VCaP (cell line): ENCODE measurements at regions not wholly inside any gene's neighbourhood (a gene's known extent, or its start where the extent isn't known, plus 50 kb on each side); places are given as distances from the start of the nearest gene placed in this dataset.

Experiments used
- H3K27ac ChIP-seq: fragments of 450-650 bp; 2 replicates; pipeline ENCODE4 v1.5.1; 2017
- TF ChIP-seq, protein P1 (sequence below): fragments of 450-650 bp; conservative IDR thresholded peaks from 2 replicates; pipeline ENCODE4 v1.5.1; 2017; ENCODE audit warnings: mild to moderate bottlenecking, moderate library complexity

DNA sequence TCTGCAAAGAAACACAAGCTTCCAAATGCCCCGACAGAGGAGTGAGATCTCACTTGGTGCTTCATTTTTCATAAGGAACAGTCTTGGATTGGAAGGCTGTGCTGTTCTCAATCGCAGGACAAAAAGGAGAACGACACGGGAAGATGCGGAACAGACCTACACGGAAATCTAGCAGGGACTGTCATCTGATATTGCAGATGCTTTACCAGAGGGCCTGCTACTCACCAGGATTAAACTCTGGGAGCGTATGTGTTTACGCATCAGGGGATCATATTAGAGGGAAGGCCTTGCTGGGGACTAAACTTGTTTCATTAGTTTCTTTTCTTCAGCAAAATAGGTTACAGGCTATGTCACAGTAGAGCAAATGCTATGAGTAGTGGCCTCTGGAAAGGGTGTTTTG is 82.8 kb upstream of the EEPD1 start:
- no peak overlapping the region for H3K27ac ChIP-seq
- TF ChIP-seq, protein P1, sequence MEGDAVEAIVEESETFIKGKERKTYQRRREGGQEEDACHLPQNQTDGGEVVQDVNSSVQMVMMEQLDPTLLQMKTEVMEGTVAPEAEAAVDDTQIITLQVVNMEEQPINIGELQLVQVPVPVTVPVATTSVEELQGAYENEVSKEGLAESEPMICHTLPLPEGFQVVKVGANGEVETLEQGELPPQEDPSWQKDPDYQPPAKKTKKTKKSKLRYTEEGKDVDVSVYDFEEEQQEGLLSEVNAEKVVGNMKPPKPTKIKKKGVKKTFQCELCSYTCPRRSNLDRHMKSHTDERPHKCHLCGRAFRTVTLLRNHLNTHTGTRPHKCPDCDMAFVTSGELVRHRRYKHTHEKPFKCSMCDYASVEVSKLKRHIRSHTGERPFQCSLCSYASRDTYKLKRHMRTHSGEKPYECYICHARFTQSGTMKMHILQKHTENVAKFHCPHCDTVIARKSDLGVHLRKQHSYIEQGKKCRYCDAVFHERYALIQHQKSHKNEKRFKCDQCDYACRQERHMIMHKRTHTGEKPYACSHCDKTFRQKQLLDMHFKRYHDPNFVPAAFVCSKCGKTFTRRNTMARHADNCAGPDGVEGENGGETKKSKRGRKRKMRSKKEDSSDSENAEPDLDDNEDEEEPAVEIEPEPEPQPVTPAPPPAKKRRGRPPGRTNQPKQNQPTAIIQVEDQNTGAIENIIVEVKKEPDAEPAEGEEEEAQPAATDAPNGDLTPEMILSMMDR, result no peak

GRCh38 chr7:36071605-36072004 is 81.4 kb upstream of the EEPD1 start:
- no peak overlapping the region for H3K27ac ChIP-seq
- TF ChIP-seq, protein P1, result no peak

DNA sequence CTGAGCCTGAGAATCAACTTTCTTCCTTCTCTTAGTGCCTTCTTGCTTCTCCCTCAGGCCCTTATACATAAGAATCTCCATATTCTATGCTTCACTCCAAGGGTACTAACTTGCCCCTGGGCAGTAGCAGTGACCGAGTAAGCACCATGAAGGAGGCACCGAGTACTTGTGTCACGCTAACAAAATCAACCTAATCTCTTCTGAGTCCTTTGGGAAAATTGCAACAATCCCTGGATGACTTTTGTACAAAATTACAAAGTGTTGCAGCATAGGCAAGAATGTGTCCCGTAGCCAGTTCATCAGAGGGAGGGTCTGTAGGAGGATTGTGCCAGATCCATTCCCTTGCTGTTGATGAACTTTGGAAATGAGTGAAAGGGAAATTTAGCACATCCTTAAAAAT is 80.4 kb upstream of the EEPD1 start:
- TF ChIP-seq, protein P1, result no peak

GRCh38 chr7:36075561-36075960 is 77.5 kb upstream of the EEPD1 start:
- no peak overlapping the region for H3K27ac ChIP-seq
- TF ChIP-seq, protein P1, result no peak

More for the DNA sequence above, 80.4 kb upstream of the EEPD1 start:
- no peak overlapping the region for H3K27ac ChIP-seq

DNA sequence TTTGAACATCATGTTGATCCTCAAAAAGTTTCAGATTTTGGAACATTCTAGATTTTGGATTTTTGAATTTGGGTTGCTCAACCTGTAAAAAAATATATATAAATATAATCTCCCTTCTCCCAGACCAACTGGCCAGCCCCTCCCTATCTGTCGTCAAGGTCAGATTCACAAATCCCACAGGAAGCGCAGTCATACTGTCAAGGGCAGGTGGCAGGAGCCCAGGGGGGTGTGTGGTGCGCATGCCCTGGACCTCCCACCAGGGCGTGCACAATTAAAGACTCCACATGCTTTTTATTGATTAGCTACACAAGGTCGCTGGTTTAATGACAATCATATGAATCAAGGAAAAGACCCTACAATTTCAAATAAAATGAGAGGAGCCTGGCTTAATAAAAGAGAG is 77.0 kb upstream of the EEPD1 start:
- TF ChIP-seq, protein P1, result no peak
- no peak overlapping the region for H3K27ac ChIP-seq

DNA sequence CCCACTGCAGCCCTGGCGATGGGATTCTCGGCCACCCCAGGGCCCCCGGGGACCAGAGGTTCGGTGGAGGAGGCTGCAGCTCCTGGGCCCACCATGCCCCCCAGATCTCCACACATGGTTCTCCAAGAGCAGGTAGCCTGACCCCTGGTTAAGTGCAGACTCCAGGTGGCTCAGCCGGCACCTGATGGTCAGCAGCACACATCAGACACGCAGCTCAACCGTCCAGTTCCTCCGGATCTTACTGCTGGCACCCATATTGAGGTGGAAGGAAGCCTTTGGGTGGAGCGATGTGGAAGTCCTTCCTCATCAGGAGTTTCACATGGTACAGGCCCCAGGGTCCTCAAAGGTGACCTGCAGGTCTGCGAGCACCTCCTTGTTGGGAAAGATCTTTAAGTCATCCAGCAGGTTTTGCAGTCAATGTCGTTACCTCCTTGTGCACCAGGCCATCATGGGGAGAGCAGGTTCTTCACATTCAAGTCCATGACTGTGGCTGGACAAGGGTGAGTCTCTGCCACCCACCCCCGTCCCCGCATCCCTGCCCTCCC is 74.2 kb upstream of the EEPD1 start:
- TF ChIP-seq, protein P1, result no peak
- H3K27ac ChIP-seq, result no peak overlapping the region

- no peak overlapping the region for H3K27ac ChIP-seq
- TF ChIP-seq, protein P1, result no peak
Measured at GRCh38 chr7:36079446-36080025, 73.5 kb upstream of the EEPD1 start.
